Activated CD8-positive, alpha-beta memory T cell treated with anti-CD3 and anti-CD28 coated beads for 4 hours (primary cell): ENCODE measurements at regions not wholly inside any gene's neighbourhood (a gene's known extent, or its start where the extent isn't known, plus 50 kb on each side); places are given as distances from the start of the nearest gene placed in this dataset.

Experiments
- DNase-seq, 2 donors: peaks; one replicate each; pipeline ENCODE4 v3.0.0-alpha.2; 2020; ENCODE audit warnings: low read depth in 2 of 2

GRCh38 chr7:32179567-32179966 lies 109.4 kb upstream of the PDE1C start:
- DNase-seq = no peak

- no peak for DNase-seq
Measured at GRCh38 chr7:32178677-32179366, 108.6 kb upstream of the PDE1C start.

DNA sequence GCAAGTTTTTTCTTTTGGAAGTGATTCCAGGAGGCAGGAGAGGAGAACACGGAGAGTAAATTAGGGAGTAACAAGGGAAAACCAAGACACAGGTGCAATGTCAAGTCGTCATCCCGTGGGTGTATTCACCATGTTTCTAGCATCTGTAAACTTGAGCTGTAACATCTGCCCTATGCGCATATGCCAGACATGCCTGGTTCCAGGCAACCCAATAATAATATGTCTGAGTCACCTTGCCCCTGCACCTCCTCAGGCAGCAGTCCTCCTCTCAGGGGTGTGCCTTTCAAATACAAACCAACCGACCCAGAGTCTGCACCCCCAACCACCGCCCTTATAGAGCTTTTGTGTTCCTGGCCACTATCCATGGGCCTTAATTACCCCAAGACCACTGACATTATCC lies 107.0 kb upstream of the PDE1C start:
- DNase-seq = no peak

- DNase-seq = no peak
Measured at GRCh38 chr7:32175099-32175498, 104.9 kb upstream of the PDE1C start.

DNA sequence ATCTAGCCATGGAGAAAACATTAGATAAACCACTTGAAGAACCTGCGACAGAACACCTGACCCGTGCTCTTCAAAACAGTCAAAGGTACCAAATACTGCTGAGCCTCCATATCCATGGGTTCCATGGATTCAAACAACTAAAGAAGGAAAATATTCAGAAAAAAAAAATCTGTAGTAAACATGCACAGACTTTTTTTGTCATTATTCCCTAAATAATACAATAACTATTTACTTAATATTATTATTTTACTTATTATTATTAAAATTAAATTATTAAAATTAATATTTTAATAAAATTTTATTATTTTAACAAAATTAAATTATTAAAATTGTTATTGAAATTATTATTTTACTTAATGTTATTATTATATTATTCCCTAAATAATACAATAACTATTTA lies 101.0 kb upstream of the PDE1C start:
- DNase-seq = no peak

DNA sequence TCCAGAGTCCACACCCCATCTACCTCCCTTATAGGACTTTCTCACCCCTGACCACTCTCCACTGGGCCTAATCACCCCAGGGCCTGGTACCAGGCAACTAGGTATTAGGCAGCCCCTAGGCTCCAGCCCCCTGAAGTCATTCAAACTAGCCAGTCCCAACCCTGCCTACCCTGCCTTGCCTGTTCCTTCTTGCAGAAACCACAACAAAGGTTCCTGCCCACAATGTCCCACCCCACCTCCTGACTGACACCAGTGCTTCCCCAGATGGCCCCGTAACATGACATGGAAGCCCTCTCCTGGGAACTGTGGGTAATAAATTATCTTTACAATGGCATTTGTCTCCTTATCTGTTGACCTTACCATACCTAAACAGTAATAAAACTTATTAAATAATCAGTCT lies 100.6 kb upstream of the PDE1C start:
- DNase-seq = no peak

DNA sequence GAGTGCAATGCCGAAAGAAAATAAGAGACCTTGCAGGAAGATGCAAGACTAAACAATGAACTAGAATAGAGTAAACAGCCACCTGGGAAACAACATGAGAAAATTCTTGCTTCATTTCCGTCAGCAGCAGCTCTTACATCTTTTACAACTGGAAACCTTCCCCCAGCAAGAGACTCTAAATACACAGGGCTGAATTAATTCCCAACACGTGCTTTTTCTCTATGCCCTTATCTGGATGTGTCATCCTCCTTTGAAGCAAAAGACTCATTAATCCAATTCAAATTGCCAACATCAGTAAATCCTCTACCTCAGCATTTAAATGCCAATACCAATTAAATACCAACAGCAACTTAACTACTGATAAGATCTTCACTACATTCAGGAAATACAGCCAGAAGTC lies 99.0 kb upstream of the PDE1C start:
- DNase-seq = no peak

DNA sequence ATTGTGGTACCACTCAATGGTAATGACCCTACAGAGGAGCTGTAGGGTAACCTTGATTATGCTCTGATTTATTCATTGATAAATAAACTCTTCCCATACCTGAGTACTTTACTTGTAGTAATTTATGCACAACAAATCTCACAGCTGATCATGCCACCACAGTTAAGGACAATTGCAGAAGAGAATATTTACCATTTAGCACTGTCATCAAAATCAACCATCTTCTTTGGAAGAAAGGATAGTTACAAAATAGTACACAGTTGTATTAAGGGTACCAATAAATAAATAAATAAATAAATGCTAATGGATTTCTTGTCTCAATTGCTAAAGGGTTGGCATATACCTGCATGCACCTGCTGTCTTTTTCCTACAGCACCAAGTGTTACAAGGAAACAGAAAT lies 97.6 kb upstream of the PDE1C start:
- no peak for DNase-seq

- no peak for DNase-seq
Measured at GRCh38 chr7:32167256-32167655, 97.0 kb upstream of the PDE1C start.

DNA sequence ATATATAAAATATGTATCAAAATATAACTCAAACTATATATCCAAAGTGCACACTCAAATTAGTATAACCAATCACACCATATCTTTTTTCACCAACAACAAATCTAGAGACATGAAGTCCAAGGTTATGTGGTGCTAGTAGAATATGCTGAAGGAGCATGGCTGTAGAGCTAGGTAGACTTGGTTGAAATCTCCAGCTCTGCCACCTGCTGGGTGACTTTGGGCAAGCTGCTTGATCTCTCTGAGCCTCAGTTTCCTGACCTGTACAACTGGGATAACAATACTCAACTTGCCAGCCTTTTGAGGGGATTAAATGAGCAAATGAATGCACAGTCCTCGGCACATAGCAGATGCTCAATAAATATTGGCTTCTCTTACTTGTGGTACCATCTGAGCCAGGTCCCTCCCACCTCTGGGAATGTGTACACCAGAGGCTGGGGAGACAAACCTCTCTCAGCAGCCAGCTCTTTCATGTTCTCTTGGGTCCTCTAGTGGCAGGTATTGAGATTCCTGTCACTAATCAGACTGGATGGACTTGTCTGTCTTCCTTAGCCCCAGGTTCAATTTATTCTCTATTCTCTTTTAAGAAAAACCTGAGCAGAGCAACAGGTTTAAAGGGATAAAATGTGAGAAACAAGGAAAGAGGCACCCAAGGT lies 94.3 kb upstream of the PDE1C start:
- no peak for DNase-seq

DNA sequence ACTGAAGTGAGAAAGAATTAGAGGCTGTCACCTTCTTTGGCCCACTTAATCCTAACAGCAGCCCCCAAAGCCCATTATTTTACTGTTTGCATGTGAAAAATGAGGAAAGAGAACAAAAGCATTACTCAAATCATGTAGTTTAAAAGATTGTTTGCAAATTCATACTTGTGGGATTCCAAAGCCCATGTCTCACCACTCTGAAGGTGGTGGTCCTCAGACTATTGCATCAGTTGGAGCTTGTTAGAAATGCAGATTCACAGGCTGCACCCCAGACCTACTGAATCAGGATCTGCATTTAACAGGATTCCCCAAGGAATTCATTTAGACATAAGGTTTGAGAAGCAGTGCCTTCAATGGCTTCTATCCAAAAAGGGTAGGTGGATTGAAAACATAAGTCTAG lies 93.7 kb upstream of the PDE1C start:
- DNase-seq = no peak

DNA sequence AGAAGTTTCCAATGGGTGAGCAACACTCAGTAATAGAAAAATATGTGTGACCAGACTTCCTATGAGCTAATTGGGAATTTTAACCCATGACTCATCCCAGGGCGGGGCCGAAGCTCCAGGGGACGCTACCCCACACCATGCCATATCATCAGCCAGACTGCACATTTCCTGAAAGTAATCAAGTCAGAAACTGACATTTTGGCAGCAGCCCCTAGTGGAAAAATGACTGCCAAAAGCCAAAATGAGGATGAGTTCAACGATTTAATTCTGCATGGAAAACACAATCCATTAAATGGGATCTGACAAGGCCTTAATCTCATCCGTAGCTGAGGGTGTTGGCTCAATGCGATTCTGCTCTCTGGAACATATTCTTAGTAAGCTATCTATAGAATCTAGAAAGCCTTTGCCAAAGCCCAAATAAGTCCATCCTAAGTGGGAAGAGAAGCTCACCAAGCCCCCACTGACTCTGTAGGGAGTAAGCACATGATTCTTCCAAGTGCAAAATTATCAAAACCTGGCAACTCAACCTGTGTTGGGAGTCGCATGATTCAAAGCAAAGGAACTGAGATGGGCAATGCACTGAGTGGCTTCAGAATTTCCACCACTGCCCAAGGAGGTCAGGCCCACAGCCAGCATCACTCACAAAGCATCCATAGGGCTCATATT lies 93.1 kb upstream of the PDE1C start:
- no peak for DNase-seq

DNA sequence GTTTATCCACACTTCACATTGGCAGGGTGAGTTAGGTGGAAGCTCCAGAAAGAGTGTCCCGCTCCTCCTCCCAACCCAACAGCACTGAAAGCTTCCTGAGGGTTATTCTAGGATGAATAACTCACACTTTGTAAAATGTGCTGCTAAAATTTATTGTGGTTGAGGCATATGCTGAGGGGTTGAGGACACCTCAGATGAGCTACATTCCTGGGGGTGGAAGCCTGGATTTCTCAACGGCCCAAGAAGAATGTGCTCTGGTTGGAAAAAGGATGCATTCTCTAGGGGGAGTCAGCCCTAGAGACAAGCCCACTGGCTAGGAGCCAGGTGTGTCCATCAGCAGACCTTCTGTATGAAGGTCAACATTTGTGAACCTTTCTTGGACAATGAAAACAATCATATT lies 91.5 kb upstream of the PDE1C start:
- DNase-seq = no peak

GRCh38 chr7:32158751-32159745 lies 88.8 kb upstream of the PDE1C start:
- no peak for DNase-seq

DNA sequence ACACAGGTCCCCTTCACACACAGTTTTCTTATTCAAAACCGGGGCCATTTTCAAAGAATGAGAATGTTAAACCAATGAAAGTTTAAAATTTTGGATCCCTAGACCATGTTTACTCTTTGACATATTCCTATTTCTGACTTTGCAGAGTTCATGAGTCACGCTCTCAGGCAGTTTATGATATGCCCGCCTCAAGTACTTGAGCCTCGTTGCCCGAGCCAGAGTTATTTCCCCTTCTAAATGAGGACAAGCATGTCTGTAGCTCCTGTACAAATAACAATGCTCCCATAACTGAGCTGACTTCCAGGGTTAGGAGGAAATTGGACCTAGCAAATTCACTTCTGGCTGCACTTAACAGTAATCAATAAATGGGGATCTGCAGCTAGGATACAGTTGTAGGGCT lies 87.9 kb upstream of the PDE1C start:
- no peak for DNase-seq

GRCh38 chr7:32155712-32156111 lies 85.5 kb upstream of the PDE1C start:
- DNase-seq = no peak

DNA sequence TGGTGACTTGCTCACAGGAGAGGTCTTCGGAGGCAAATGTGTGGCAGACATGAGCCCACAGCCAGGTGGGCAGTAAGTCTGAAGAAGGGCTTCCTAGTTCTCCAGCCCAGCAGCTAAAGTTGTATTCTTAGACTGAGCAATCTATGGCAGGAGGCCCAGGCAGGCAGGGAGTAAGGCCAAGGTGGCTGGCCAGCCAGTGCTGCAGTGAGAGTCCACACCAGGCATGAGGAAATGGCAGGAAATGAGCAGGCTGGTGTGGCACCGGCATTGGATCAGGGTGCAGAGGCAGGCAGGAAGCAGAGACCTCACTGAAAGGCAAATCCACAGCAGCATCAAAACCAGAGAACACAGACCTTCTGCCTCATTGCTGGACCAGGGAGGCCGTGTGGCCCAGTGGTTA lies 84.6 kb upstream of the PDE1C start:
- no peak for DNase-seq

DNA sequence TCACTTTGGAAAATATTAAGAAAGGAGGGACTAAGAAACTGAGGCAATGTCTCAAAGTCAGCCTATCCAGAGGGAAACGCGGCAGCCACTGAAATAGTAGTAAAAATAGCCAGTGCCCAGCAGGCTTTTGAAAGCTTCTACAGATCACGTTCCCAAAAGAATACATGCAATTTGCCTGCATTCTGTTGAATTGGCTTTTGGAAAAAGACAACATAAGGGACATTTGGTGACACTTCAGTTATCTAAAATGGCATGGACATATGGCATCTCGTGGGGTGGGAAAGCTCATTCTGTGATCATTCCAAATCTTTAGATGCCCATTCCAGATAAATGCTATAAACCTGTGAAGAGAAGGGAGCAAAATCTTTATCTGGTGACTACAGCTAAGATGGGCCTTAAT lies 82.8 kb upstream of the PDE1C start:
- DNase-seq = no peak

DNA sequence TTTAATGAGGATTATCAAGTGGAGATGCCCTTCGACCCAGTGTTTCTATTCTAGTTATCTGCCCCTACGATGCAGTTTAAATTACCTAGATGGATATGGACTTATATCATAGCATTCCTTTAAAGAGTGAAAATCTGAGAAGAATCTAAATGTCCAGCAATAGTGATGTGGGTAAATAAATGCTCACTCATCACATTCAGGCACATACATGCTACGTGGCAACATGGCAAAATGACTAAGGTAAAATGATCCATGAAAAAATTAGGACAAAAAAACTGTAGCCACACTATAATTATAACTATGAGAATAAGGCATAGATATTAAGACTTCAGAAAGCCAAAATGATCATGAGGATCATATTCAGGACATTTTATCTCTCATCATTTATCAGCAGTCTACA lies 82.4 kb upstream of the PDE1C start:
- no peak for DNase-seq

DNA sequence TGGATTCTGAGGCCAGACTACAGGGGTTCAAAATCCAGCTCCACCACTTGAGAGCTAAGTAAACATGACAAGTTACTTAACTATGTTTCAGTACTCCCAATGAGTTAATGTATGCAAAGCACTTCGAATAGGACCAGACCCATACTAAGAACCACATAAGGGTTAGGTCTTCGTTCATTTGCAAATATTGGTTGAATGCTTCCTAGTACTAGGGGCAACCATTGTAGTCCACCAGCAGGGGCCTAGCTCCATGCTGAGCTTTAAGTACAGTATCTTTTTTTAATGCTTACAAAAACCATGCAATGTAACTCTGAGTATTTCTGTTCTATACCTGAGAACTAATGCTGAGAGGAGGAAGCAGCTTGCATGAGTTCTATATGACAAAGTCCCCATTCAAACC lies 80.4 kb upstream of the PDE1C start:
- no peak for DNase-seq

DNA sequence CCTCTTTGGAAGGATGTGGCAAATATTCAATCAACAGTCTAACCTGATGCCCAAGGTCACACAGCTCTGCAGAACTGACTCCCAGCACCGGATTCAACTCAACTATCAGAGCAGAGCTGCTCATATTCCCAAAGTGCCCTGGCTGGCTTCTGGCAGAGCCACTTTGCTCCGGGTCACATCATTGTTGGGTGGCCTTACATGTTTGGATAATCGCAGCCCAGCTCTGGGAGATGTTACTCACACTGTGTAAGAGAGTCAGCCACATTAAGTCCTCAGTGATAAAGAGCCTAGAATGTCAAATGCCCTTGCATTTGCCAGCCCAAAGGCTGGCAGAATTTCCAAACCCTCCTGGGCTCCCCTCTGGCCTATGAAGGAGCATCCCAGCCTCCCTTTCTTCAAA lies 79.8 kb upstream of the PDE1C start:
- DNase-seq = no peak
